Activated CD4-positive, alpha-beta T cell treated with anti-CD3 and anti-CD28 coated beads, Interleukin-10, Interleukin-2, amounts not matched to agents 100 ng/mL and 50 ng/mL, durations not matched to agents 16 hours and 8 hours (primary cell): ENCODE measurements at regions not wholly inside any gene's neighbourhood (a gene's known extent, or its start where the extent isn't known, plus 50 kb on each side); places are given as distances from the start of the nearest gene placed in this dataset.

ENCODE experiments used
- DNase-seq: peaks from one replicate; pipeline ENCODE4 v3.0.0-alpha.2; 2020

- no peak for DNase-seq
Measured at GRCh38 chr9:7936996-7937395, 137.4 kb upstream of the DMAC1 start.

GRCh38 chr9:7936163-7936562 is 136.6 kb upstream of the DMAC1 start:
- DNase-seq: no peak

- peak; percentile 51 for DNase-seq
Measured at GRCh38 chr9:7935681-7936080, 136.1 kb upstream of the DMAC1 start.

GRCh38 chr9:7932767-7933166 is 133.2 kb upstream of the DMAC1 start:
- DNase-seq: no peak

GRCh38 chr9:7930613-7931012 is 131.0 kb upstream of the DMAC1 start:
- DNase-seq: no peak

GRCh38 chr9:7921545-7922197 is 122.1 kb upstream of the DMAC1 start:
- DNase-seq: no peak

- no peak for DNase-seq
Measured at GRCh38 chr9:7912037-7912535, 112.5 kb upstream of the DMAC1 start.

- DNase-seq: no peak
Measured at GRCh38 chr9:7910426-7911020, 110.9 kb upstream of the DMAC1 start.

GRCh38 chr9:7909537-7909936 is 110.0 kb upstream of the DMAC1 start:
- no peak for DNase-seq

GRCh38 chr9:7907551-7908337 is 108.2 kb upstream of the DMAC1 start:
- DNase-seq: peak; percentile 10

- peak; percentile 43 for DNase-seq
Measured at GRCh38 chr9:7906783-7907550, 107.4 kb upstream of the DMAC1 start.

GRCh38 chr9:7901621-7902020 is 102.0 kb upstream of the DMAC1 start:
- DNase-seq: no peak

GRCh38 chr9:7900541-7900940 is 101.0 kb upstream of the DMAC1 start:
- no peak for DNase-seq

- no peak for DNase-seq
Measured at GRCh38 chr9:7899753-7900152, 100.2 kb upstream of the DMAC1 start.

GRCh38 chr9:7894231-7894630 is 94.7 kb upstream of the DMAC1 start:
- no peak for DNase-seq

- DNase-seq: no peak
Measured at GRCh38 chr9:7892975-7893374, 93.4 kb upstream of the DMAC1 start.

- DNase-seq: peak; percentile 85
Measured at GRCh38 chr9:7879551-7880245, 80.1 kb upstream of the DMAC1 start.

- peak; percentile 4 for DNase-seq
Measured at GRCh38 chr9:7871977-7872730, 72.6 kb upstream of the DMAC1 start.

GRCh38 chr9:7869340-7869739 is 69.8 kb upstream of the DMAC1 start:
- DNase-seq: no peak

GRCh38 chr9:7862170-7862569 is 62.6 kb upstream of the DMAC1 start:
- DNase-seq: no peak

GRCh38 chr9:7861086-7861485 is 61.5 kb upstream of the DMAC1 start:
- no peak for DNase-seq

GRCh38 chr9:7860335-7860709 is 60.7 kb upstream of the DMAC1 start:
- no peak for DNase-seq
